Bronchial epithelial cell (primary cell): ENCODE measurements at regions not wholly inside any gene's neighbourhood (a gene's known extent, or its start where the extent isn't known, plus 50 kb on each side); places are given as distances from the start of the nearest gene placed in this dataset.

ENCODE experiments used
- DNase-seq: peaks from one replicate; pipeline ENCODE4 v3.0.0-alpha.2; 2010; ENCODE audit warnings: low read depth
- FAIRE-seq: peaks from 2 replicates; lab custom pipeline; 2011; peaks lifted over from hg19 to GRCh38; lab: Jason Lieb, UNC
- H3K27me3 ChIP-seq: 2 replicates; pipeline ENCODE4 v1.5.1; 2011; ENCODE audit warnings: low read length; ENCODE audit not compliant: control insufficient read depth, insufficient read depth
- H3K36me3 ChIP-seq: 2 replicates; pipeline ENCODE4 v1.5.1; 2011; ENCODE audit warnings: low read length; ENCODE audit not compliant: control insufficient read depth, insufficient read depth
- H3K4me3 ChIP-seq: 2 replicates; pipeline ENCODE4 v1.5.1; 2011; ENCODE audit warnings: mild to moderate bottlenecking, low read depth, low read length, control low read depth
- TF ChIP-seq, protein P1 (sequence below): IDR thresholded peaks from 2 replicates; pipeline ENCODE4 v1.5.1; 2011; ENCODE audit warnings: mild to moderate bottlenecking, moderate library complexity, low read length, control low read depth, inconsistent platforms; ENCODE audit not compliant: insufficient read depth, severe bottlenecking

DNA sequence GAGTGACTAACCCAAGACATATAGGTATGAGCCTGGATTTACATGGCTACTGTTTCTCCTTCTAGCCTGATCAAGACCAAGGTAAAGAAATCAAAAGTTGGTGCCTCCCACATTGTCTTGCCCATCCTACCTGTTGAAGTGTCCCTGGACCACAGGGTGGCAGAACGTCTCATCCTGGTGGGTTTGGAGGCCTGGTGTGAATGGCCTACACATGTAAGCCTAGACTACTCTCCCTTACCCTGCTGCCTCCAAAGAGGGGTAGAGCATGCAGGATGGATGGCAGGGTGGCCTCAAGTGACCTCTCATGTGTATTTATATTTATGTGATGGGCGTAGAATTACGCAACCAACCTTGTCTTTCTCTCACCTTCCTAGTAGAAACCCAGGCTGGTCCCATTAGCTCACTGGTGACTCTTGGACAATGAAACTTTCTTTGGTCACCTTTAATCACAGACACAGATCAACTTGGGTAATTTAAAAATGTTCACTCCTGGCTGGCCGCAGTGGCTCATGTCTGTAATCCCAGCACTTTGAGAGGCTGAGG, 73.3 kb upstream of the SOD3 start:
- H3K27me3 ChIP-seq = no peaks in the 10 kb centered on the region
- TF ChIP-seq, protein P1, sequence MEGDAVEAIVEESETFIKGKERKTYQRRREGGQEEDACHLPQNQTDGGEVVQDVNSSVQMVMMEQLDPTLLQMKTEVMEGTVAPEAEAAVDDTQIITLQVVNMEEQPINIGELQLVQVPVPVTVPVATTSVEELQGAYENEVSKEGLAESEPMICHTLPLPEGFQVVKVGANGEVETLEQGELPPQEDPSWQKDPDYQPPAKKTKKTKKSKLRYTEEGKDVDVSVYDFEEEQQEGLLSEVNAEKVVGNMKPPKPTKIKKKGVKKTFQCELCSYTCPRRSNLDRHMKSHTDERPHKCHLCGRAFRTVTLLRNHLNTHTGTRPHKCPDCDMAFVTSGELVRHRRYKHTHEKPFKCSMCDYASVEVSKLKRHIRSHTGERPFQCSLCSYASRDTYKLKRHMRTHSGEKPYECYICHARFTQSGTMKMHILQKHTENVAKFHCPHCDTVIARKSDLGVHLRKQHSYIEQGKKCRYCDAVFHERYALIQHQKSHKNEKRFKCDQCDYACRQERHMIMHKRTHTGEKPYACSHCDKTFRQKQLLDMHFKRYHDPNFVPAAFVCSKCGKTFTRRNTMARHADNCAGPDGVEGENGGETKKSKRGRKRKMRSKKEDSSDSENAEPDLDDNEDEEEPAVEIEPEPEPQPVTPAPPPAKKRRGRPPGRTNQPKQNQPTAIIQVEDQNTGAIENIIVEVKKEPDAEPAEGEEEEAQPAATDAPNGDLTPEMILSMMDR = no peak
- H3K4me3 ChIP-seq = no peak overlapping the region
- FAIRE-seq = no peak
- no peak for DNase-seq
- no peaks in the 10 kb centered on the region for H3K36me3 ChIP-seq

GRCh38 chr4:24727390-24728224, 67.8 kb upstream of the SOD3 start:
- DNase-seq (no peak), FAIRE-seq (no peak)
- TF ChIP-seq, protein P1 = no peak
- H3K36me3 ChIP-seq = no peaks in the 10 kb centered on the region
- no peak overlapping the region for H3K4me3 ChIP-seq
- H3K27me3 ChIP-seq = no peaks in the 10 kb centered on the region

GRCh38 chr4:24729119-24729730, 66.1 kb upstream of the SOD3 start:
- TF ChIP-seq, protein P1 = no peak
- no peaks in the 10 kb centered on the region for H3K27me3 ChIP-seq
- no peaks in the 10 kb centered on the region for H3K36me3 ChIP-seq
- DNase-seq (no peak), FAIRE-seq (no peak)
- no peak overlapping the region for H3K4me3 ChIP-seq

DNA sequence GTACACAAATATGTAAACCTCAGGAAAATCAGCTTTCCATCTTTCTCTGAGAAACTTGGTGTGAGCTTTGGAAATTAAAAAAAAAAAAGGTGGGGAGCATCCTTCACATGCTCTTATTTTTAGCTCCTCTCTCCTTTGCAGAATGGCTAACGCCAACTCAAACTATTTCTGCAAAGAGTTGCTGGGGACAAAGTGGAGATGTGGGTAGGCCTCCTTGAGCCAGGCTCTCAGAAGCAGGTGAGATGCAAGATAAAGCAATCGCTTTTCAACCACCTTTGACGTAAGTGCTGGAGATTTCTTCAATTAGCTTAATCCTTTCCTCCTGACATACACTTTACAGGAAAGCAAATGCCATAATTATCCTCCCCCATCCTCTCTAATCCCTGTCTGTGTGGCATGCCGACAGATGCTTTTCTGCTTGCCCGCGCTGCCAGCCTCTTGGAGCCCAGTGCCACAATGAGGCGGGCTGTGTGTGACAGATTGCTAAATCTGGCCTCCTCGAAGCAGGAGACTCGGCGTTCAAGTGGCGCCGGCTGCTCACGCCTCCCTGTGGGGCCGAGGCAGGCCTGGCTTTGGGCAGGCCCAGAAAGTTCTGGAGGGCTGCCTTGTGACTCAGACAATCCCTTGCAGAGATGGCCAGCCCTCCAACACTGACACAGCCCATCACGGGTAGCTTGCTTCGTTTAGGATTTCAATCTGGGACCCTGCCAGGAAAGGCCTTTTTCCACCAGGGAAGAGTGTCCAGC, 64.9 kb upstream of the SOD3 start:
- Histone ChIP-seq H3K36me3 (no peaks in the 10 kb centered on the region), H3K4me3 (no peak overlapping the region), H3K27me3 (no peaks in the 10 kb centered on the region)
- TF ChIP-seq, protein P1 = no peak
- DNase-seq = no peak
- no peak for FAIRE-seq

- H3K36me3 ChIP-seq = no peaks in the 10 kb centered on the region
- no peak for DNase-seq
- H3K4me3 ChIP-seq = no peak overlapping the region
- TF ChIP-seq, protein P1 = no peak
- no peak for FAIRE-seq
- no peaks in the 10 kb centered on the region for H3K27me3 ChIP-seq
These were observed 63.9 kb upstream of the SOD3 start for GRCh38 chr4:24731448-24731847.
